Ammon's horn (tissue), 1 donor: ENCODE measurements at regions not wholly inside any gene's neighbourhood (a gene's known extent, or its start where the extent isn't known, plus 50 kb on each side); places are given as distances from the start of the nearest gene placed in this dataset.
"Not testable (repeated sequence)": the region's sequence is repeated elsewhere in the genome, so short reads cannot be mapped to it uniquely, and the experiment has no call there.

Experiments used
- DNase-seq: peaks from one replicate; pipeline ENCODE4 v3.0.0-alpha.2; 2016; ENCODE audit warnings: low spot score

GRCh38 chr2:16068552-16068940, 128.2 kb downstream of the MYCN start:
- no peak for DNase-seq

GRCh38 chr2:16067866-16068551, 127.7 kb downstream of the MYCN start:
- no peak for DNase-seq

- DNase-seq: no peak
These were observed 127.1 kb downstream of the MYCN start for GRCh38 chr2:16067444-16067843.

- DNase-seq: no peak
These were observed 126.7 kb downstream of the MYCN start for GRCh38 chr2:16067037-16067406.

GRCh38 chr2:16066261-16067036, 126.1 kb downstream of the MYCN start:
- DNase-seq: no peak

GRCh38 chr2:16065272-16066069, 125.1 kb downstream of the MYCN start:
- not testable (repeated sequence) for DNase-seq

GRCh38 chr2:16064745-16065144, 124.4 kb downstream of the MYCN start:
- no peak for DNase-seq

GRCh38 chr2:16063955-16064633, 123.7 kb downstream of the MYCN start:
- no peak for DNase-seq

GRCh38 chr2:16063251-16063850, 123.0 kb downstream of the MYCN start:
- DNase-seq: no peak

GRCh38 chr2:16062471-16063250, 122.3 kb downstream of the MYCN start:
- DNase-seq: no peak

- DNase-seq: no peak
These were observed 121.3 kb downstream of the MYCN start for GRCh38 chr2:16061441-16062217.

GRCh38 chr2:16060936-16061338, 120.6 kb downstream of the MYCN start:
- DNase-seq: no peak

GRCh38 chr2:16060125-16060935, 120.0 kb downstream of the MYCN start:
- no peak for DNase-seq

- no peak for DNase-seq
These were observed 119.2 kb downstream of the MYCN start for GRCh38 chr2:16059393-16060016.

- DNase-seq: no peak
These were observed 118.5 kb downstream of the MYCN start for GRCh38 chr2:16058747-16059358.

GRCh38 chr2:16058256-16058655, 117.9 kb downstream of the MYCN start:
- DNase-seq: no peak

GRCh38 chr2:16057661-16058060, 117.3 kb downstream of the MYCN start:
- DNase-seq: no peak

GRCh38 chr2:16055848-16056580, 115.7 kb downstream of the MYCN start:
- no peak for DNase-seq
